OCI-LY1 (cell line): ENCODE measurements at regions not wholly inside any gene's neighbourhood (a gene's known extent, or its start where the extent isn't known, plus 50 kb on each side); places are given as distances from the start of the nearest gene placed in this dataset.

Experiments used
- H2AFZ ChIP-seq: fragments of 200-600 bp; sonication (generic), shearing (Covaris generic); 2 replicates; pipeline ENCODE4 v1.6.0; 2014; ENCODE audit warnings: antibody characterized with exemption, mild to moderate bottlenecking, low read length
- H3F3A ChIP-seq: fragments of 200-600 bp; sonication (generic), shearing (Covaris generic); 2 replicates; pipeline ENCODE4 v1.6.0; 2014; ENCODE audit warnings: mild to moderate bottlenecking, antibody characterized with exemption, low read length, moderate library complexity; ENCODE audit not compliant: insufficient read depth
- H3K27ac ChIP-seq: fragments of 200-600 bp; sonication (generic); 2 replicates; pipeline ENCODE4 v1.5.1; 2014; ENCODE audit warnings: low read length, mixed run types, mild to moderate bottlenecking, low read depth; ENCODE audit not compliant: poor library complexity, severe bottlenecking
- H3K27me3 ChIP-seq: fragments of 200-600 bp; sonication (generic); 2 replicates; pipeline ENCODE4 v1.6.0; 2014; ENCODE audit warnings: antibody characterized with exemption, mild to moderate bottlenecking, low read length, moderate library complexity; ENCODE audit not compliant: insufficient read depth
- H3K36me3 ChIP-seq: fragments of 200-600 bp; sonication (generic); 2 replicates; pipeline ENCODE4 v1.6.1; 2014; ENCODE audit warnings: mild to moderate bottlenecking, antibody characterized with exemption, low read length, moderate library complexity, mixed read lengths; ENCODE audit not compliant: insufficient read depth
- H3K4me1 ChIP-seq: fragments of 200-600 bp; sonication (generic); 2 replicates; pipeline ENCODE4 v1.5.1; 2014; ENCODE audit warnings: mild to moderate bottlenecking, low read length, moderate library complexity; ENCODE audit not compliant: insufficient read depth, severe bottlenecking
- H3K4me2 ChIP-seq: fragments of 200-600 bp; sonication (generic), shearing (Covaris generic); 2 replicates; pipeline ENCODE4 v1.6.1; 2014; ENCODE audit warnings: low read length
- H3K4me3 ChIP-seq: fragments of 200-600 bp; sonication (generic); 2 replicates; pipeline ENCODE4 v1.5.1; 2014; ENCODE audit warnings: low read length, low read depth, mild to moderate bottlenecking, mixed read lengths; ENCODE audit not compliant: poor library complexity, severe bottlenecking
- H3K79me2 ChIP-seq: fragments of 200-600 bp; shearing (Covaris generic); 2 replicates; pipeline ENCODE4 v1.6.1; 2016; ENCODE audit warnings: mixed run types, low read length, mixed read lengths; ENCODE audit not compliant: insufficient read depth
- H3K9ac ChIP-seq: fragments of 200-600 bp; sonication (generic), shearing (Covaris generic); 2 replicates; pipeline ENCODE4 v1.6.1; 2014; ENCODE audit warnings: mild to moderate bottlenecking, low read length, mixed read lengths
- H3K9me2 ChIP-seq: fragments of 200-600 bp; sonication (generic), shearing (Covaris generic); 2 replicates; pipeline ENCODE4 v1.6.1; 2014; ENCODE audit warnings: low read depth, mild to moderate bottlenecking, low read length, mixed read lengths
- H3K9me3 ChIP-seq: fragments of 200-600 bp; shearing (Covaris generic); 2 replicates; pipeline ENCODE4 v1.6.1; 2014; ENCODE audit warnings: low read length, mixed read lengths
- H4K20me1 ChIP-seq: fragments of 200-600 bp; sonication (generic), shearing (Covaris generic); 2 replicates; pipeline ENCODE4 v1.6.0; 2016; ENCODE audit warnings: mild to moderate bottlenecking, low read length; ENCODE audit not compliant: insufficient read depth
- EZH2 ChIP-seq: fragments of 200-600 bp; sonication (generic), shearing (Covaris generic); IDR thresholded peaks from 2 replicates; pipeline ENCODE4 v1.8.0; 2017; ENCODE audit warnings: borderline replicate concordance, mixed run types, mild to moderate bottlenecking, antibody characterized with exemption, low read length, moderate library complexity, mixed read lengths
- TF ChIP-seq, protein P1 (sequence below): fragments of 200-600 bp; sonication (generic), shearing (Covaris generic); IDR thresholded peaks from 2 replicates; pipeline ENCODE4 v1.5.1; 2017; ENCODE audit warnings: mild to moderate bottlenecking, antibody characterized with exemption, low read length, moderate library complexity, mixed read lengths

DNA sequence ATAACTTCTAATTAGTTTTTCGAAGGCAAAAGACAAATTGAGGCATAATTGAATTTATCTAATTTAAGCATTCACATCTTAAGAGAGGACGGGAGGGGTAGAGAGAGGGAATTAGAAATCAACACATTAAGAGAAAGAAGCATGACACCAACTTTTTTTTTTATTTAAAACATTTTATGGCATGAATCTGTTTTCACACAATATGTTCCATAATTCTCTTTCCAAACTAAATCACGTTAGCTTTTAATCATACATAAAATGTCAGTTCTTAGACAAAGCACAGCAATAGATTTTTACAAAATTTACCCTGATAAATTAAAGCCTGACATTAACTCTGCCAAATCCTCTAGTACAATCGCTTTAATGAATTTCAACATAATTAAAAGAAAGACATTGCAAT lies 600.8 kb upstream of the ROBO1 start:
- Histone ChIP-seq H3K79me2 (no peaks in the 10 kb centered on the region), H3F3A (no peaks in the 10 kb centered on the region), H3K4me1 (no peaks in the 10 kb centered on the region), H3K4me2 (no peak overlapping the region), H3K9ac (no peak overlapping the region), H3K27ac (no peak overlapping the region), H4K20me1 (no peaks in the 10 kb centered on the region), H2AFZ (no peak overlapping the region), H3K4me3 (no peak overlapping the region), H3K9me2 (no peaks in the 10 kb centered on the region), H3K9me3 (no peaks in the 10 kb centered on the region), H3K27me3 (no peaks in the 10 kb centered on the region), H3K36me3 (no peaks in the 10 kb centered on the region)
- no peak for TF ChIP-seq EZH2
- TF ChIP-seq, protein P1, sequence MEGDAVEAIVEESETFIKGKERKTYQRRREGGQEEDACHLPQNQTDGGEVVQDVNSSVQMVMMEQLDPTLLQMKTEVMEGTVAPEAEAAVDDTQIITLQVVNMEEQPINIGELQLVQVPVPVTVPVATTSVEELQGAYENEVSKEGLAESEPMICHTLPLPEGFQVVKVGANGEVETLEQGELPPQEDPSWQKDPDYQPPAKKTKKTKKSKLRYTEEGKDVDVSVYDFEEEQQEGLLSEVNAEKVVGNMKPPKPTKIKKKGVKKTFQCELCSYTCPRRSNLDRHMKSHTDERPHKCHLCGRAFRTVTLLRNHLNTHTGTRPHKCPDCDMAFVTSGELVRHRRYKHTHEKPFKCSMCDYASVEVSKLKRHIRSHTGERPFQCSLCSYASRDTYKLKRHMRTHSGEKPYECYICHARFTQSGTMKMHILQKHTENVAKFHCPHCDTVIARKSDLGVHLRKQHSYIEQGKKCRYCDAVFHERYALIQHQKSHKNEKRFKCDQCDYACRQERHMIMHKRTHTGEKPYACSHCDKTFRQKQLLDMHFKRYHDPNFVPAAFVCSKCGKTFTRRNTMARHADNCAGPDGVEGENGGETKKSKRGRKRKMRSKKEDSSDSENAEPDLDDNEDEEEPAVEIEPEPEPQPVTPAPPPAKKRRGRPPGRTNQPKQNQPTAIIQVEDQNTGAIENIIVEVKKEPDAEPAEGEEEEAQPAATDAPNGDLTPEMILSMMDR: no peak

DNA sequence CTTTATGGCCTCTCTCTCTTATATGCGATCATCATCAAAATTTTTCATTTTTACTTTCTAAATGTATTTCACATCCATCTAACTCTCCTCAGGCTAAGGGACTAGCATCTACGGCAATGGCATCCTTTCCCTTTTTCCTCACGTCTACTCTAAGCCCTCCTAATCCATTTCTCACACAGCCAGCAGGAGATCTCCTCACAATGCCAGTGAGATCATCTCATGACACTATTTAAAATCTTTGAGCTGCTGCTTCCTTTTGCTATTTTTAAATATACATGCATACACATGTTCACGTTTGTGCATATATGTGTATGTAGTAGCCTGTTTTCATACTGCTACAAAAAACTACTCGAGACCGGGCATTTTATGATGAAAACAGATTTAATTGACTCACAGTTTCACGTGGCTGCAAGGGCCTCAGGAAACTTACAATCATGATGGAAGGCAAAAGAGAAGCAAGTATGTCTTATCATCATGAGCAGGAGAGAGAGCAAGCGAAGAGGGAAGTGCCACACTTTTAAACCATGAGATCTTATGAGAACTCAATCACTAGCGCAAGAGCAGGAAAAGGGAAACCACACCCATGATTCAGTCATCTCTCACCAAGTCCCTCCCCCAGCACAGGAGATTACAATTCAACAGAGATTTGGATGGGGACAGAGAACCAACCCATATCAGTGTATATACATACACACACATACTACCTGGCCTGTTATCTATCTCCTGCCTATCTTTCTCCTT lies 599.2 kb upstream of the ROBO1 start:
- H3K27me3 ChIP-seq: no peaks in the 10 kb centered on the region
- H3K9me3 ChIP-seq: no peaks in the 10 kb centered on the region
- H2AFZ ChIP-seq: no peak overlapping the region
- H3K4me3 ChIP-seq: no peak overlapping the region
- H3K9me2 ChIP-seq: no peaks in the 10 kb centered on the region
- no peaks in the 10 kb centered on the region for H3F3A ChIP-seq
- H4K20me1 ChIP-seq: no peaks in the 10 kb centered on the region
- no peaks in the 10 kb centered on the region for H3K36me3 ChIP-seq
- H3K9ac ChIP-seq: no peak overlapping the region
- no peak overlapping the region for H3K4me2 ChIP-seq
- no peaks in the 10 kb centered on the region for H3K79me2 ChIP-seq
- H3K27ac ChIP-seq: no peak overlapping the region
- TF ChIP-seq EZH2: no peak
- TF ChIP-seq, protein P1: no peak
- H3K4me1 ChIP-seq: no peaks in the 10 kb centered on the region

DNA sequence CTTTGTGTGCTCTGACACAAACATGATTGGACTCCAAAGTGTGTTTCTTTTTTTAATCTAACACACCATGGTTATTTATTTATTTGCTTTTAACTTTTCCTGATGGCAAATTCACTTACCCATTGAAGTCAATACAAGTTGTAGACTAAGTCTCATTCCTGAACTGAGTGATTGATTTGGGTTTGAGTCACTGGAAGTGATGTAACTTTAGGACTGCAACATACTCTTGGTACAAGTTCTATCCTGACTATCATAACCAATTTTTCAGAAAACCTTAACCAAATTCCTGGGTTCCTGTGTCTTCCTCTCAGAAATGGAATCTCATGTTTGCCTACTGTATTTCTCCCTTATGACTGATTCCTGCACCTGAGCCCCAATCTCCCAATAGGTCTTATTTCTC lies 590.0 kb upstream of the ROBO1 start:
- Histone ChIP-seq H3K4me2 (no peak overlapping the region), H3K79me2 (no peaks in the 10 kb centered on the region), H4K20me1 (no peaks in the 10 kb centered on the region), H3K4me1 (no peaks in the 10 kb centered on the region), H3K36me3 (no peaks in the 10 kb centered on the region), H3K9ac (no peak overlapping the region), H3K27ac (no peak overlapping the region), H3K4me3 (no peak overlapping the region), H3F3A (no peaks in the 10 kb centered on the region), H3K27me3 (no peaks in the 10 kb centered on the region), H2AFZ (no peak overlapping the region), H3K9me2 (no peaks in the 10 kb centered on the region), H3K9me3 (no peaks in the 10 kb centered on the region)
- TF ChIP-seq EZH2: no peak

DNA sequence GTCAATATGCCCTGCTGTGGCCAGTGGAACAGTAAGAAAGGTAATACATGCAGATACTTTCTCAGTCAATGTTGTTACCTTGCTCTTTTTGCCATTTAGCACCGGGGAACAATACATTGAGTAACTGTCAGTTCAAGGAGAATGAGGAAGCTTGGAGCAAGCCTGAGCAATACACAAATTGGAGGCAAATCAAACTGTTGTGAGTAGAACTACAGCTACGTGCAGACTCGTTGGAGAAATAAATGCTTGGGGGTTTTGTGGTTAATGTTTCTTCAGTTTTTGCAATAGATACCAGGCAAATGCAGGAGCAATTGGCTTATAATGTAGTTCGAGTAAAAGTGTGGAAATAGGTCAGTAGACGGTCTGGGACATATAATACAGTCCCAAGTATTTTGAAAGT lies 587.3 kb upstream of the ROBO1 start:
- H3K4me1 ChIP-seq: no peaks in the 10 kb centered on the region
- no peaks in the 10 kb centered on the region for H3F3A ChIP-seq
- H3K36me3 ChIP-seq: no peaks in the 10 kb centered on the region
- H3K9ac ChIP-seq: no peak overlapping the region
- H2AFZ ChIP-seq: no peak overlapping the region
- no peaks in the 10 kb centered on the region for H3K9me2 ChIP-seq
- no peaks in the 10 kb centered on the region for H4K20me1 ChIP-seq
- H3K27me3 ChIP-seq: no peaks in the 10 kb centered on the region
- H3K27ac ChIP-seq: no peak overlapping the region
- H3K9me3 ChIP-seq: no peaks in the 10 kb centered on the region
- no peaks in the 10 kb centered on the region for H3K79me2 ChIP-seq
- H3K4me2 ChIP-seq: no peak overlapping the region
- H3K4me3 ChIP-seq: no peak overlapping the region
- no peak for TF ChIP-seq EZH2
- TF ChIP-seq, protein P1: no peak
